BJ (cell line): ENCODE measurements at regions not wholly inside any gene's neighbourhood (a gene's known extent, or its start where the extent isn't known, plus 50 kb on each side); places are given as distances from the start of the nearest gene placed in this dataset.

ENCODE experiments used
- CTCF ChIA-PET: fragments of 350-600 bp; formaldehyde crosslinking; extraction: SDS; loops from one replicate; lab custom pipeline; 2021; ENCODE audit warnings: antibody characterized with exemption, inconsistent platforms; lab: Yijun Ruan, JAX
- POLR2A ChIA-PET: fragments of 300-600 bp; sonication (Branson Sonifier 250); formaldehyde crosslinking; extraction: SDS; loops from one replicate; lab custom pipeline; 2021; ENCODE audit warnings: antibody characterized with exemption; lab: Charles Lee
- DNase-seq: peaks from one replicate; pipeline ENCODE4 v3.0.0-alpha.2; 2011; ENCODE audit warnings: low read depth
- H3K27me3 ChIP-seq: 2 replicates; pipeline ENCODE4 v1.6.0; 2011; ENCODE audit warnings: low read length; ENCODE audit not compliant: control insufficient read depth, insufficient read depth
- H3K36me3 ChIP-seq: 2 replicates; pipeline ENCODE4 v1.5.1; 2011; ENCODE audit warnings: low read length; ENCODE audit not compliant: control insufficient read depth, insufficient read depth
- H3K4me3 ChIP-seq: 2 replicates; pipeline ENCODE4 v1.5.1; 2011; ENCODE audit warnings: low read depth, mild to moderate bottlenecking, control low read depth, low read length
- TF ChIP-seq, protein P1 (sequence below): IDR thresholded peaks from 2 replicates; pipeline ENCODE4 v1.5.1; 2011; ENCODE audit warnings: low read depth, mild to moderate bottlenecking, control low read depth, inconsistent platforms, low read length, moderate library complexity; ENCODE audit not compliant: insufficient read depth

DNA sequence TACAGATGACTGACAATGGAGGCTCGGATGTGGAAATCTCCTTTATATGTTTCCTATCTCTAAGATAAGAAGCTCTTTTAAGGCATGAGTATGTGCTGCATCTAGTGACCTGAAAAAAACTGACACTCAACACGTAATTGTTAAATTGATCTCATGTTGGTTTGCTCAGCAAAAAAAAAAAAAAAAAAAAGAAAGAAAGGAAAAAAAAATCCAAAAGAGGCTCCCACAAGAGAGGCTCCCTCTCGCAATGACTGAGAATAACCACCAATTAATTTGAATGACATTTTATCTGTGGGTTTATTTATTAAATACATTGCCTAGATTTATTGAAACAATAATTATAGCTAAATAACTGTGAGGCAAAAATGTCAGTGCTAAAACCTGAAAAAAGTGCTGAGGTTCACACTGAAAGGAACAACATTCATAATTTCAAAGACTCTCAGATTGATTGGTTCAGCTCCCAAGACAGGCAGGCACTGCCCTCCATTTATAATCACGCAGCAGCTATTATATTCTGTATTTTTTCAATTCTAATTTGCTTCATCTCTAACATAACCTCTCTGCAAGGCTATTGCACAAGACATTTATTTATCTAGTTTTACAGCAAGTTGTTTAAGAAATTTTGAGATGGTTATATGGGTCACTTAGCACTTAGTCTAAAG lies 184.5 kb upstream of the TMPRSS15 start:
- no peak for DNase-seq
- Histone ChIP-seq H3K27me3 (no peaks in the 10 kb centered on the region), H3K4me3 (no peak overlapping the region), H3K36me3 (no peaks in the 10 kb centered on the region)
- ChIA-PET POLR2A (no interaction called here), CTCF (no interaction called here)
- TF ChIP-seq, protein P1, sequence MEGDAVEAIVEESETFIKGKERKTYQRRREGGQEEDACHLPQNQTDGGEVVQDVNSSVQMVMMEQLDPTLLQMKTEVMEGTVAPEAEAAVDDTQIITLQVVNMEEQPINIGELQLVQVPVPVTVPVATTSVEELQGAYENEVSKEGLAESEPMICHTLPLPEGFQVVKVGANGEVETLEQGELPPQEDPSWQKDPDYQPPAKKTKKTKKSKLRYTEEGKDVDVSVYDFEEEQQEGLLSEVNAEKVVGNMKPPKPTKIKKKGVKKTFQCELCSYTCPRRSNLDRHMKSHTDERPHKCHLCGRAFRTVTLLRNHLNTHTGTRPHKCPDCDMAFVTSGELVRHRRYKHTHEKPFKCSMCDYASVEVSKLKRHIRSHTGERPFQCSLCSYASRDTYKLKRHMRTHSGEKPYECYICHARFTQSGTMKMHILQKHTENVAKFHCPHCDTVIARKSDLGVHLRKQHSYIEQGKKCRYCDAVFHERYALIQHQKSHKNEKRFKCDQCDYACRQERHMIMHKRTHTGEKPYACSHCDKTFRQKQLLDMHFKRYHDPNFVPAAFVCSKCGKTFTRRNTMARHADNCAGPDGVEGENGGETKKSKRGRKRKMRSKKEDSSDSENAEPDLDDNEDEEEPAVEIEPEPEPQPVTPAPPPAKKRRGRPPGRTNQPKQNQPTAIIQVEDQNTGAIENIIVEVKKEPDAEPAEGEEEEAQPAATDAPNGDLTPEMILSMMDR, result no peak

DNA sequence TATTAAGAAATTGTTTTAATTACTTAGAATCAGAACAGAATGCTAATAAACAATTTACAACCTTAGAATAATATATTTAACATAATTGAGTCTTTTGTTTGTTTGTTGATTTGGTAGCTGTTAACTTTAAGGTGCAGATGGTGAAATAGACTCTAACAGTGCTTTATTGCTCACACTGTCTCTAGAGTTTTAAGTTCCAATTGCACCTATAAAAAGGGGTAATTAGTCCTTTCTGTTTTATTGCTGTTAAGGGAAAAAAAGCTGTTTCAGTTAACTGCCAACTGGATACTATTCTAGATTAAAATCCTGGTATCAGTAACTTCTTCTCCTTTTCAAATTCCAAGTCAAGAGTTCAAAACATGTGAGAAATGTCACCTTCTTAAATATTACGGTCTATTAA lies 197.6 kb upstream of the TMPRSS15 start:
- ChIA-PET POLR2A (no interaction called here), CTCF (no interaction called here)
- H3K27me3 ChIP-seq, result no peaks in the 10 kb centered on the region
- TF ChIP-seq, protein P1, result no peak
- DNase-seq, result no peak
- no peak overlapping the region for H3K4me3 ChIP-seq
- no peaks in the 10 kb centered on the region for H3K36me3 ChIP-seq

DNA sequence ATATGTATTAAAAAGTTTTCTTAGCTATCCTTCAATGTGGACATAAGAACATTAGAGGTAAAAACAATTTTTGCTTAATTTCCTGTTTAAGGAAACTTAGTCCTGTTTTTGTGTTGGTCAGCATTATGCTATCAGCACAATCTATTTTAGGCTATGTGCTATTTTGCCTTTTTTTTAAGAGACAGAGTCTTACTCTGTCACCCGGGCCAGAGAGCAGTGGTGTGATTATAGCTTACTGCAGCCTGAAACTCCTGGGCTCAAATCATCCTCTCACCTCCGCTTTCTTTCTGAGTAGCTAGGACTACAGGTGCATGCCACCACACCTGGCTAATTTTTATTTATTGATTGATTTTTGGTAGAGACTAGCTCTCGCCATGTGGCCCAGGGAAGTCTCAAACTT lies 199.1 kb upstream of the TMPRSS15 start:
- no peak overlapping the region for H3K4me3 ChIP-seq

GRCh38 chr21:18603261-18603660 lies 199.7 kb upstream of the TMPRSS15 start:
- ChIA-PET POLR2A (no interaction called here), CTCF (no interaction called here)
- Histone ChIP-seq H3K36me3 (no peaks in the 10 kb centered on the region), H3K4me3 (no peak overlapping the region), H3K27me3 (no peaks in the 10 kb centered on the region)
- no peak for DNase-seq
- TF ChIP-seq, protein P1, result no peak

More for the DNA sequence above, 199.1 kb upstream of the TMPRSS15 start:
- ChIA-PET CTCF (no interaction called here), POLR2A (no interaction called here)
- TF ChIP-seq, protein P1, result no peak
- Histone ChIP-seq H3K36me3 (no peaks in the 10 kb centered on the region), H3K27me3 (no peaks in the 10 kb centered on the region)
- no peak for DNase-seq

DNA sequence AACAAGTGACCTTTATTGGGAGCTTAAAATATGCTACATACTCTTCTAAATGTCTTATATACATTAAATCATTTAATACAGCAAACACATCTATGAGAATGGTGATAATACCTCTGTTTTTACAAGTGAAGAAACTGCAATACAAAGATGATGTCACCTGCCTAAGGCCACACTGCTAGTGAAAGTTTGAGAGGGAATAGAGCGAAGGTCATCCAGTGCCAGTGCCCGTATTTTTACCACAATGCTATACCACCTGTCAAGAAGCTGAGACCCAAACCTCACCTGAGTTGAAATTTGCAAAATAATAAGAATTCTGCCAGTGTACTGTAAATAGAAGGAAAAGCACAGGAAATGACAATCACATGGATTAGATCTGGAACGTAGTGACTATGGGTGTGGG lies 200.4 kb upstream of the TMPRSS15 start:
- TF ChIP-seq, protein P1, result no peak
- H3K36me3 ChIP-seq, result no peaks in the 10 kb centered on the region
- no peaks in the 10 kb centered on the region for H3K27me3 ChIP-seq
- H3K4me3 ChIP-seq, result no peak overlapping the region
- DNase-seq, result no peak
- ChIA-PET CTCF (no interaction called here), POLR2A (no interaction called here)
